Testis (tissue), 2 donors: ENCODE measurements at regions not wholly inside any gene's neighbourhood (a gene's known extent, or its start where the extent isn't known, plus 50 kb on each side); places are given as distances from the start of the nearest gene placed in this dataset.

Experiments used
- CTCF ChIP-seq, 3 experiments: fragments of 450-650 bp in 2 of 3; fragments of 200-600 bp in 1 of 3; sonication (generic) in 1 of 3; IDR thresholded peaks; one replicate each; pipeline ENCODE4 v1.5.1; 2016 to 2019; ENCODE audit warnings: antibody characterized with exemption in 3 of 3, mild to moderate bottlenecking in 2 of 3, moderate library complexity in 1 of 3
- POLR2A ChIP-seq: fragments of 450-650 bp; IDR thresholded peaks from one replicate; pipeline ENCODE4 v1.6.1; 2017; ENCODE audit warnings: antibody characterized with exemption, mild to moderate bottlenecking, moderate library complexity

GRCh38 chr20:57819691-57820380 is 110.0 kb upstream of the PMEPA1 start:
- TF ChIP-seq POLR2A, result no peak
- TF ChIP-seq CTCF (IDR thresholded peaks at IDR 0.05), result no peak
